Panc1 (cell line): ENCODE measurements at regions not wholly inside any gene's neighbourhood (a gene's known extent, or its start where the extent isn't known, plus 50 kb on each side); places are given as distances from the start of the nearest gene placed in this dataset.

Source experiments
- ATAC-seq: fragments of 200-7000 bp; cut with Tn5 transposase; 2 replicates; pipeline ENCODE4 v1.9.1; 2020; ENCODE audit warnings: mild to moderate bottlenecking, moderate library complexity
- BruUV-seq: library from RNA; stranded (reverse); fragments of 400-500 nt; replicated peaks from 2 replicates; lab custom pipeline; 2021; lab: Mats Ljungman, UMichigan
- CTCF ChIA-PET: fragments of 300-600 bp; sonication (Branson Sonifier 250); formaldehyde crosslinking; loops from one replicate; lab custom pipeline; 2022; ENCODE audit warnings: antibody characterized with exemption; lab: Charles Lee
- POLR2A ChIA-PET: fragments of 300-600 bp; sonication (Branson Sonifier 250); formaldehyde crosslinking; loops from one replicate; lab custom pipeline; 2022; ENCODE audit warnings: antibody characterized with exemption; lab: Charles Lee
- DNase-seq: peaks from one replicate; pipeline ENCODE4 v3.0.0-alpha.2; 2010; ENCODE audit warnings: low read depth, low spot score
- H3K27ac ChIP-seq: 2 replicates; pipeline ENCODE4 v1.5.1; 2011; ENCODE audit warnings: mild to moderate bottlenecking, low read length, inconsistent platforms
- H3K27me3 ChIP-seq: fragments of 200-500 bp; sonication (Bioruptor generic); 2 replicates; pipeline ENCODE4 v1.6.0; 2014; ENCODE audit warnings: low read length, inconsistent platforms; ENCODE audit not compliant: control insufficient read depth, insufficient read depth
- H3K36me3 ChIP-seq: fragments of 200-500 bp; sonication (Bioruptor generic); 2 replicates; pipeline ENCODE4 v1.5.1; 2014; ENCODE audit warnings: inconsistent platforms, mild to moderate bottlenecking, low read length, moderate library complexity; ENCODE audit not compliant: control insufficient read depth, insufficient read depth
- H3K4me1 ChIP-seq: 2 replicates; pipeline ENCODE4 v1.5.1; 2011; ENCODE audit warnings: inconsistent platforms, mild to moderate bottlenecking, low read length, moderate library complexity; ENCODE audit not compliant: control insufficient read depth, insufficient read depth
- H3K4me3 ChIP-seq, 2 experiments: 2 replicates each; pipeline ENCODE4 v1.5.1; 2011 to 2012; ENCODE audit warnings: low read depth in 2 of 2, low read length in 2 of 2, mild to moderate bottlenecking in 2 of 2, inconsistent platforms in 1 of 2, moderate library complexity in 1 of 2
- H3K9me3 ChIP-seq: fragments of 200-500 bp; sonication (Bioruptor generic); 2 replicates; pipeline ENCODE4 v1.5.1; 2014; ENCODE audit warnings: low read depth, mild to moderate bottlenecking, inconsistent platforms, low read length, moderate library complexity; ENCODE audit not compliant: control insufficient read depth, insufficient read depth
- POLR2AphosphoS5 ChIP-seq: IDR thresholded peaks from 2 replicates; pipeline ENCODE4 v1.6.1; 2012; ENCODE audit warnings: mild to moderate bottlenecking, low read depth, low read length, moderate library complexity
- SIN3A ChIP-seq: IDR thresholded peaks from 2 replicates; pipeline ENCODE4 v1.6.1; 2012; ENCODE audit warnings: low read depth, mild to moderate bottlenecking, low read length, moderate library complexity, borderline replicate concordance; ENCODE audit not compliant: insufficient read depth
- TCF7L2 ChIP-seq: IDR thresholded peaks from 2 replicates; pipeline ENCODE4 v1.6.1; 2011; ENCODE audit warnings: mild to moderate bottlenecking, low read depth, low read length, inconsistent platforms
- in situ Hi-C: cut with HindIII; loops from 2 replicates; pipeline ENCODE4 v1.10.0; 2016; ENCODE audit warnings: low sequenced_read_pairs, low pct_unique_long_range_greater_than_20kb
- intact Hi-C: fragments of 100-400 bp; cut with micrococcal nuclease; formaldehyde crosslinking; loops from one replicate; pipeline ENCODE4 v1.10.0; 2022; ENCODE audit not compliant: unreplicated experiment
- TF ChIP-seq, protein P1 (sequence below), 2 experiments: IDR thresholded peaks; 2 replicates each; pipeline ENCODE4 v1.6.1; 2011 to 2012; ENCODE audit warnings: low read depth in 2 of 2, control low read depth in 1 of 2, low read length in 1 of 2, mild to moderate bottlenecking in 1 of 2, moderate library complexity in 1 of 2; ENCODE audit not compliant: insufficient read depth in 1 of 2
- TF ChIP-seq, protein P2 (sequence below): fragments of 450-650 bp; IDR thresholded peaks from 2 replicates; pipeline ENCODE4 v1.5.1; 2017; ENCODE audit warnings: mild to moderate bottlenecking

DNA sequence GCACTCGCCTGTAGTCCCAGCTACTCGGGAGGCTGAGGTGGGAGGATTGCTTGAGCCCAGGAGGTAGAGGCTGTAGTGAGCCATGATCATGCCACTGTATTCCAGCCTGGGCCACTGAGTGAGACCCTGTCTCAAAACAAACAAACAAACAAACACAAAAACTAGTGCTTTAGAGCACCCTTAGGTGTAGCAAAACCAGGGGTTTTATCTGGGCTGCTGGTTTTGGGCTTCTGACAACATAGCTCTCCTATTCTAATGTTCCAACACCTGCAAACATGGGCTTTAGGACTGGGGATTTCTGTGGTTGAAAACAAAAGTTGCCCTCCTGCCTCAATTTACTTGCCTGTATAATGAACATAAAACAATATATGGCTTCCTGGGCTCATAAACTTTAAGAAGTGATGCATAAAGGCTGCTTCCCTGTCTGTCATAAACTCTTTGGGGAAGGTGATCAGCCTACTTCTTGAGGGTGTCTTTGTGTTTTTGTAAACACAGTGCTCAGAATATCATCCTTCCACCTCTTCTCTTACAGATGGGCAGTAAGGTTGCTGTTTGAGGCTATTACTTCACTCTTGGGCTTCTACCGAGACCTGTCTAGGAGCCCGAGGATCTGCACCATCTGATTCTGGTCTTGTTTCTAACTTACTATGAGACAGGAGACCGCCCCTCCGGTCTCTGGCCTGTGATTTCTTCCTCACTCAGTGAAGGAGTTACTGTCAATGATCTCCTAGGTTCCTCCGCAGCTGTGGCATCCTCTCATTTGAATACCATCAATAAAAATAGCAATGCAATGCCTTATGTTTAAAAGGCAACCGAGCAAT is 246.5 kb downstream of the MYCN start:
- in situ Hi-C loops, result no loop called here
- intact Hi-C loops, result no loop called here
- Histone ChIP-seq H3K27ac (no peak overlapping the region), H3K4me3 (no peak overlapping the region), H3K4me1 (no peaks in the 10 kb centered on the region), H3K36me3 (no peaks in the 10 kb centered on the region), H3K9me3 (no peaks in the 10 kb centered on the region), H3K27me3 (peaks cover 3% of the 10 kb centered on the region; the same call in 1 of the 2 replicates)
- ChIA-PET CTCF (no interaction called here), POLR2A (no interaction called here)
- DNase-seq (no peak), ATAC-seq (no peak)
- TF ChIP-seq POLR2AphosphoS5, result no peak
- TF ChIP-seq, protein P1, sequence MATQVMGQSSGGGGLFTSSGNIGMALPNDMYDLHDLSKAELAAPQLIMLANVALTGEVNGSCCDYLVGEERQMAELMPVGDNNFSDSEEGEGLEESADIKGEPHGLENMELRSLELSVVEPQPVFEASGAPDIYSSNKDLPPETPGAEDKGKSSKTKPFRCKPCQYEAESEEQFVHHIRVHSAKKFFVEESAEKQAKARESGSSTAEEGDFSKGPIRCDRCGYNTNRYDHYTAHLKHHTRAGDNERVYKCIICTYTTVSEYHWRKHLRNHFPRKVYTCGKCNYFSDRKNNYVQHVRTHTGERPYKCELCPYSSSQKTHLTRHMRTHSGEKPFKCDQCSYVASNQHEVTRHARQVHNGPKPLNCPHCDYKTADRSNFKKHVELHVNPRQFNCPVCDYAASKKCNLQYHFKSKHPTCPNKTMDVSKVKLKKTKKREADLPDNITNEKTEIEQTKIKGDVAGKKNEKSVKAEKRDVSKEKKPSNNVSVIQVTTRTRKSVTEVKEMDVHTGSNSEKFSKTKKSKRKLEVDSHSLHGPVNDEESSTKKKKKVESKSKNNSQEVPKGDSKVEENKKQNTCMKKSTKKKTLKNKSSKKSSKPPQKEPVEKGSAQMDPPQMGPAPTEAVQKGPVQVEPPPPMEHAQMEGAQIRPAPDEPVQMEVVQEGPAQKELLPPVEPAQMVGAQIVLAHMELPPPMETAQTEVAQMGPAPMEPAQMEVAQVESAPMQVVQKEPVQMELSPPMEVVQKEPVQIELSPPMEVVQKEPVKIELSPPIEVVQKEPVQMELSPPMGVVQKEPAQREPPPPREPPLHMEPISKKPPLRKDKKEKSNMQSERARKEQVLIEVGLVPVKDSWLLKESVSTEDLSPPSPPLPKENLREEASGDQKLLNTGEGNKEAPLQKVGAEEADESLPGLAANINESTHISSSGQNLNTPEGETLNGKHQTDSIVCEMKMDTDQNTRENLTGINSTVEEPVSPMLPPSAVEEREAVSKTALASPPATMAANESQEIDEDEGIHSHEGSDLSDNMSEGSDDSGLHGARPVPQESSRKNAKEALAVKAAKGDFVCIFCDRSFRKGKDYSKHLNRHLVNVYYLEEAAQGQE (IDR thresholded peaks at IDR 0.05; ENCODE audit: insufficient read depth in 1 of 2, low read depth in 2 of 2, low read length in 1 of 2), result no peak
- TF ChIP-seq, protein P2, sequence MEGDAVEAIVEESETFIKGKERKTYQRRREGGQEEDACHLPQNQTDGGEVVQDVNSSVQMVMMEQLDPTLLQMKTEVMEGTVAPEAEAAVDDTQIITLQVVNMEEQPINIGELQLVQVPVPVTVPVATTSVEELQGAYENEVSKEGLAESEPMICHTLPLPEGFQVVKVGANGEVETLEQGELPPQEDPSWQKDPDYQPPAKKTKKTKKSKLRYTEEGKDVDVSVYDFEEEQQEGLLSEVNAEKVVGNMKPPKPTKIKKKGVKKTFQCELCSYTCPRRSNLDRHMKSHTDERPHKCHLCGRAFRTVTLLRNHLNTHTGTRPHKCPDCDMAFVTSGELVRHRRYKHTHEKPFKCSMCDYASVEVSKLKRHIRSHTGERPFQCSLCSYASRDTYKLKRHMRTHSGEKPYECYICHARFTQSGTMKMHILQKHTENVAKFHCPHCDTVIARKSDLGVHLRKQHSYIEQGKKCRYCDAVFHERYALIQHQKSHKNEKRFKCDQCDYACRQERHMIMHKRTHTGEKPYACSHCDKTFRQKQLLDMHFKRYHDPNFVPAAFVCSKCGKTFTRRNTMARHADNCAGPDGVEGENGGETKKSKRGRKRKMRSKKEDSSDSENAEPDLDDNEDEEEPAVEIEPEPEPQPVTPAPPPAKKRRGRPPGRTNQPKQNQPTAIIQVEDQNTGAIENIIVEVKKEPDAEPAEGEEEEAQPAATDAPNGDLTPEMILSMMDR, result no peak
- TF ChIP-seq TCF7L2, result no peak
- no peak for TF ChIP-seq SIN3A
- no TSS peak for BruUV-seq

DNA sequence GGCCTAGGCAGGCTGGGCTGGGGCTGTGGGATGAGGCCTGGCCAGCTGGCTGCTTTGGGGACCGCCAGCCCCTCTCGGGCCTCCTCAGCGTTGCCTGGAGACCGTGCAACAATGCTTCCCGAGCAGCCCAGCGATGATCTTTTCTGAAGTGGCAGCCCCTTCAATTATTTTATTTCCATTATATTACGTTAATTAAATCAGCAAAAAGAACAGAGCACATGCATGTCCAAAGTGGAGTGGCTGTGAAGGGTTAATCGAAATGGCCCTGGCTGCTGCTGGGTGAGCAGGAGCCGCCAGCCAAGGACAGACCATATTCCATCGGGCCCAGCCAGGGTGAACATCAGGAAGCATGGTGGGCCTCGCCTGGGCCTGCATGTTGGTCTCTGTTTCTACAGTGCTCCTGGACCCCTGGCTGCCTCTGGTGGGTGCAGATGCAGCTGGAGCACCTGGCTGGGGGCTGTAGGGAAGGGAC is 245.5 kb downstream of the MYCN start:
- CTCF ChIA-PET, result no interaction called here
- BruUV-seq, result no TSS peak
- H3K27ac ChIP-seq, result no peak overlapping the region
- no peak for DNase-seq
- H3K4me1 ChIP-seq, result no peaks in the 10 kb centered on the region
- POLR2A ChIA-PET, result no interaction called here
- peaks cover 3% of the 10 kb centered on the region; the same call in 1 of the 2 replicates for H3K27me3 ChIP-seq
- in situ Hi-C loops (no loop called here), intact Hi-C loops (no loop called here)
- TF ChIP-seq, protein P2, result no peak
- TF ChIP-seq, protein P1 (IDR thresholded peaks at IDR 0.05; ENCODE audit: insufficient read depth in 1 of 2, low read depth in 2 of 2, low read length in 1 of 2), result no peak
- TF ChIP-seq POLR2AphosphoS5, result no peak
- TF ChIP-seq TCF7L2, result no peak
- TF ChIP-seq SIN3A, result no peak
- no peaks in the 10 kb centered on the region for H3K36me3 ChIP-seq
- H3K9me3 ChIP-seq, result no peaks in the 10 kb centered on the region
- ATAC-seq, result no peak
- no peak overlapping the region for H3K4me3 ChIP-seq
